NCI-H774 (cell line): ENCODE measurements at regions not wholly inside any gene's neighbourhood (a gene's known extent, or its start where the extent isn't known, plus 50 kb on each side); places are given as distances from the start of the nearest gene placed in this dataset.
"Not testable (repeated sequence)": the region's sequence is repeated elsewhere in the genome, so short reads cannot be mapped to it uniquely, and the experiment has no call there.

ENCODE experiments used
- DNase-seq: peaks from one replicate; lab custom pipeline; 2025; lab: John Stamatoyannopoulos, UW

- no peak for DNase-seq
Measured at GRCh38 chr2:56971383-56971974, 787.7 kb downstream of the CCDC85A start.

DNA sequence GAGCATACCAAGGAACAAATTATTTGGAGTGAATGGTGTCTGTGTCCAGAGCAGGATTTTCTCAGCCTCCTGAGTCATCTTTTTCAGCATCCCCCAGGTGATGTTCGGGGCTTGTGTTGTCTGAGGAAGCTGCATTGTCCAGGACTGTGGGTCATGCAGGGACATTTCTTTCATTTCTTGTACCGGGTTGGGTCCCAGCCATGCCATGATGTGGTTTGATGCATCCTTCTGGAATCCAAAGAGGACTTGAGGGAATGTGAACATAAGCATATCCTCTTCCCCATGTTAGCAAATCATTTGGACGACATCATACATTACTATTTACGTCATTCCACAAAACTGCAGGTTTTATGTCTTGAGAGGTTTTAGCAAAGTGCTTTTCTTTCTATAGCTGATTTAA is 797.8 kb downstream of the CCDC85A start:
- no peak for DNase-seq

DNA sequence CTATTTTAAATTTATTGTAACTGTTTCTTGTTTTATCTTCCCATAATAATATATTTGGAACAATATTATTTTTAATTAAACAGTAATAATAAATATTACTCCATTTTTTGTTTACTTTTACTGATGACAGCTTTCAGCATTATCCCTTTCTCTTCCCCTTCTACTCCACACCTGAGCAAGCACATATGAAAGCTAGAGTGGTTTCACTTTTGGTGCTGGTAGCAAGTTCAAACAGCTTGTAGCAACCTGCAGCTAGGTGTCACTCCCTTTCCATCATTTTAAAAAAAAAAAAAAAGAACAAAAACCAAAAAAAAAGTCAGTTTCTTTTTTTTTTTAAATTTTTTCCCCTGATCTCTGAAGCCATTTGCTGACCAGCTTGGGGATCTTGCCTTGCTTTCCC is 801.8 kb downstream of the CCDC85A start:
- DNase-seq = no peak

DNA sequence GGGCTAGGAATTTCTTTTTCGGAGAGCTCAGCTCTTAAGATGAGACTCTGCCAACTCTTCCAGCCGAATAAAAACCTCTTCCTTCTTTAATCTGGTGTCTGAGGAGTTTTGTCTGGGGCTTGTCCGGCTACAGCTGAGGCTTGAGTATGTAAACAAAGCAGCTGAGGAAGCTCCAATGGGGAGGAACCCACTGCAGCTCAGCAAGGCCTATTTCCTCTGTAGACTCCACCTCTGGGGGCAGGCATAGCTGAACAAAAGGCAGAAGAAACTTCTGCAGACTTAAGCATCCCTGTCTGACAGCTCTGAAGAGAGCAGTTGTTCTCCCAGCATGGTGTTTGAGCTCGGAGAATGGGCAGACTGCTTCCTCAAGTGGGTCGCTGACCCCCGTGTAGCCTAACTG is 838.7 kb downstream of the CCDC85A start:
- DNase-seq = no peak

- DNase-seq = no peak
Measured at GRCh38 chr2:57044931-57045635, 861.3 kb downstream of the CCDC85A start.

GRCh38 chr2:57049273-57049672 is 865.5 kb downstream of the CCDC85A start:
- no peak for DNase-seq

DNA sequence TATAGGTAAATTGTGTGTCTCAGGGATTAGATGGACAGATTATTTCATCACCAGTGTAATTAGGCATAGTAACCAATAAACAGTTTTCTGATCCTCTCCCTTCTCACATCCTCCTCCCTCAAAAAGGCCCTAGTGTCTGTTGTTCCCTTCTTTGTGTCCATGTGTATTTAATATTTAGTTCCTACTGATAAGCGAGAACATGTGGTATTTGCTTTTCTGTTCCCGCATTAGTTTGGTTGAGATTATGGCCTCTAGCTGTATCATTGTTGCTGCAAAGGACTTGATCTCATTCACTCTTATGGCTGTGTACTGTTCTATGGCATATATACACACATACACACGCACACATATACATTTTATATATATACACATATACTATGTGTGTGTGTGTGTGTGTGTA is 866.2 kb downstream of the CCDC85A start:
- no peak for DNase-seq

GRCh38 chr2:57066301-57066700 is 882.5 kb downstream of the CCDC85A start:
- not testable (repeated sequence) for DNase-seq

DNA sequence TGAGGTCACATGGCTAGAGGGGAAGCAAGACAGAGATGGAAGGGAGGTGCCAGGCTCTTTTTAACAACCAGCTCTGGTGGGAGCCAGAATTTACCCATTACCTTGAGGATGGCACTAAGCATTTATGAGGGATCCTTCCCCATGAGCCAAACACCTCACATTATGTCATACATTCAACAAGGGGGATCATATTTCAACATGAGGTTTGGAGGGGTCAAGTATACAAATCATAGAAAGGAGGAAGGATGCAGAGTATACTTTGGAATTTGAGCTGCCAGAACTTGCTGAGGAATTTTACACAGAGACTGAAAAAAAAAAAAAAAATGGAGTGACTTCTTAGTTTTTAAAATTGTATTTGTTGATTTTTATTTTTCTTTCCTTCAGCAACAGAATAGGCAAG is 891.4 kb downstream of the CCDC85A start:
- no peak for DNase-seq

- no peak for DNase-seq
Measured at GRCh38 chr2:57080035-57080434, 896.2 kb downstream of the CCDC85A start.

GRCh38 chr2:57084697-57085281 is 901.0 kb downstream of the CCDC85A start:
- DNase-seq = no peak

DNA sequence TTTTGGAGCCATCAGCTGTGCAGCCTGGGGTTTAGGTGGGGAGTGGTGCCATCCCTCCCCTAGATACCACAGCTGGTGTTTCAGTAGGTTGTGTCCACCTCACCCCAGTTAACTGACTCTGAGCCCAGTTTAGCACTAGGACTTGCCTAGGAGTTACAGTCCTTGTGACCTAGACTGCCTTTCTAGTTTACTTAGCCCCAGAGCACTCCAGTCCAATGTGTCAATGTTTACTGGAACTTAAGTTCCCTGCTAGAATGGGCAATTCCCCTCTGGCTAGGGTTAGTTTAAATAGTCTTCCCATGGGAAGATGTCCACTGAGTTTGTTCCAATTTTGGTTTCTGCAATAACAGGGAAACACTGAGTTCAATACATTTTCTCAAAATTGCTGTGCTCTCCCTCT is 909.2 kb downstream of the CCDC85A start:
- DNase-seq = no peak

DNA sequence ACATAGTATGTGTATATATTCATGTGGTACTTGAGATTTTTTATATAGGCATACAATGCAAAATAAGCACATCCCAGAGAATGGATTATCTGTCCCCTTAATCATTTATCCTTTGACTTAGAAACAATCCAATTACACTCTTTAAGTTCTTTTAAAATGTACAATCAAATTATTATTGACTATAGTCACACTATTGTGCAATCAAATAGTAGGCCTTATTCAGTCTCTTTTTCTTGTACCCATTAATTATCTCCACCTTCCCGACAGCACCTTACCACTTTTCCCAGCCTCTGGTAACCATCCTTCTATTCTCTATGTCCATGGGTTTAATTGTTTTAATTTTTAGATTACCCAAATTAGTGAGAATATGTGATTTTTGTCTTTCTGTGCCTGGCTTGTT is 914.1 kb downstream of the CCDC85A start:
- no peak for DNase-seq

DNA sequence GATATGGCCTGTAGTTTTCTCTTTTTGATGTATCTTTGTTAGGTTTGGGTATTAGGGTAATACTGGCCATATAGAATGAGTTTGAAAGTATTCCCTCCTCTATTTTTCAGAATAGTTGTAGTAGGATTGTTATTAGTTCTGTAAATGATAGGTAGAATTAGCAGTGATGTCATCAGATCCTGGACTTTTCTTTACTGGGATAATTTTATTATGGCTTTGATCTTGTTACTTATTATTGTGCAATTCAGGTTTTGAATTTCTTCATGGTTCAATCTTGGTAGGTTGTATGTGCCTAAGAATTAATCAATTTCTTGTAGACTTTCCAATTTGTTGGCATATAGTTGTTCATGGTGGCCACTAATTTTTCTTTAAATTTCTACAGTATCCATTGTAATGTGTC is 916.6 kb downstream of the CCDC85A start:
- no peak for DNase-seq

- no peak for DNase-seq
Measured at GRCh38 chr2:57105694-57106093, 921.9 kb downstream of the CCDC85A start.

DNA sequence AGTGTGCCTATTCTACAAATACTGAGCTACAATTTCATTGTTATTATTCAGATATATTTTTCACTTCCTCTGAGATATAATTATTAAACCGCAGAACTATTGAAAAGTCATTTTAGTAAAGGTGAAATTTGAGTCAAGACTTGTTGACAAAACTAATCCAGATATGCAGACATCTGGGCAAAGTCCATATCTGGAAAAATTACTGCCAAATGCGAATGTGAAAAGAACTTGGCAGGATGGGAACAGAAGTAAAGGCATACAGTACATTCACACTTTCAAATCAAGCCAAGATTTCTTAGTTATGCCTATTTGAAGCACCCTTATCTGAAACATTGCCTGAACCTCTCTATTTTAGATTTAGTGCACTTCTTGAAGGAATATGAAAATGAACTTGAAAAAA is 923.6 kb downstream of the CCDC85A start:
- DNase-seq = no peak

DNA sequence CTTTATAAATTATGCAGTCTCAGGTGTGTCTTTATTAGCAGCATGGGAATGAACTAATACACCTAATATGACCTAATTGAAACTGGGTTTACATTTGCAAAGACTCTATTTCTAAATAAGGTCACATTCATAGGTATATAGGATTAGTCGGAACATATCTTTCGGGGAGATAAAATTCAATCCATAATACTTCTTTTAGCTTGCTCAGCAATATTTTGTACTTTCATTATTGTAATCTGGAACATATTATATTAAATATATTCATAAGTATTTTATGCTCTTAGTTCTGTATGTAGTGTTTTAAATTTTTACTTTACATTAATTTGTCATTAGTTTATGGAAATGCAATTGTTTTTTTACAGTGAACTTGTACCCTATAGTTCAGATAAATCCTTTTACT is 927.7 kb downstream of the CCDC85A start:
- no peak for DNase-seq

- no peak for DNase-seq
Measured at GRCh38 chr2:57119141-57119540, 927.5 kb upstream of the VRK2 start.

DNA sequence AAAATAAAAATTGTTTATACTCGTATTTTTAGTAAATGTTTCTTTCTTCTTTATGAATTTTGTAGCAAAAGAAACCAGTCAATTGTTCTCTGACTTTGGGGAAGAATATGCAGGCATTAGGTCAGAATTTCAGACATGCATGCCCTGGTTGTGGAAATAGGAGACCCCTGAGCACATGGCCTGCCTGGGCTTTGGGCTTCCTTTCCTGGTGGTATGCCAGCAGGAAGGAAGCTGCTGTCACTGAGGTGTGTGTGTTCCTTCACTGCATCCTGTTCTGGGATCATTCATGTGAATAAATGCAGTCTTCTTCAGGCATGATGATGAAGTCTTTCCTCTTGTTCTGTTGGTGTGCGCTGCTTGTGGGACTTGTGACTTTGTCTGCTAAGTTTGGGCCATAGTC is 920.2 kb upstream of the VRK2 start:
- no peak for DNase-seq

GRCh38 chr2:57139179-57139578 is 907.4 kb upstream of the VRK2 start:
- DNase-seq = no peak

- no peak for DNase-seq
Measured at GRCh38 chr2:57141269-57141668, 905.3 kb upstream of the VRK2 start.

DNA sequence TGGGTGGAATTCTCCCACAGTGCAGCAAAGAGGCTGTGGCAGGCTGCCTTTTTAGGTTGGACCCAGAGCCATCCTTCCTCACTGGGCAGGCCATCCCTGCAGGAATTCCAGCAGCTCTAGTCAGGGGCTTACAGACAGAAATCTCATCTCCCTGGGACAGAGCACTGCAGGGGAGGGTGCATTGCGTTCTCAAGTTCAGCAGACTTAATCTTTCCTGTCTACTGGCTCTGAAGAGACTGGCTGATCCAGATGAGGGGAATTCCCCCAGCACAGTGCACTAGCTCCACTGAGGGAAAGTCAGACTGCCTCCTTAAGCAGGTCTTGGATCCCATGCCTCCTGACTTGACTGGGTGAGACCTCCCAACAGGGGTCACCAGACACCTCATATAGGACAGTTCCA is 899.7 kb upstream of the VRK2 start:
- DNase-seq = no peak

DNA sequence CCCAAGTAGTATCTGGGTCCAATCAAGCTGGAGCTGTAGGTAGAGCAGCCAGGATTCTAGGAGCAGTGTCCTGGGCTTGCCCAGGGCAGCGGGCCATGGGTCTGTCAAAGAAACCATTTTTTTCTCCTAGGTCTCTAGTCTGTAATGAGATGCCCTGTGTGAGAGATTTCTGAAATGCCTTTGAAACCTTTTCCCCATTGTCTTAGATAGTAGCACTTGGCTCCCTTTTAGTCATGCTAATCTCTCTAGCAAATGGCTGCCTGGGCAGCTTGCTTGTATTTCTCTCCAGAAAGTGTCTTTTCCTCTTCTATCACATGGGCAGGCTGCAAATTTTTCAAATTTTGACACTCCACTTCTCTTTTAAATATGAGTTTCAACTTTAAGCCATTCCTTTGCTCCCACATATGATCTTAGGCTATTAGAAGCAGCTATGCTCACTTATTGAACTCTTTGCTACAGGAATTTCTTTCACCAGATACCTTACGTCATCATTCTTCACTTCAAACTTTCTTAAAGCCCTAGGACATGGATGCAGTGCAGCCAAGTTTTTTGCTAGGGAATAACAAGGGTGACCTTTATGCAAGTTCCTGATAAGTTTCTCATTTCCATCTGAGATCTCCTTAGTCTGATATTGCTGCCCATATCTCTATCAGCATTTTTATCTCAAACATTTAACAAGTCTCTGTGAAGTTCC is 890.2 kb upstream of the VRK2 start:
- no peak for DNase-seq
